GM21529 (cell line): ENCODE measurements at regions not wholly inside any gene's neighbourhood (a gene's known extent, or its start where the extent isn't known, plus 50 kb on each side); places are given as distances from the start of the nearest gene placed in this dataset.

Experiments used
- ATAC-seq: cut with Tn5 transposase; IDR thresholded peaks from one replicate; pipeline ENCODE4 v1.9.1; 2021; ENCODE audit not compliant: unreplicated experiment

- no peak for ATAC-seq
These were observed 59.9 kb upstream of the BZW1 start for GRCh38 chr2:200751786-200752185.

- ATAC-seq: no peak
These were observed 59.4 kb upstream of the BZW1 start for GRCh38 chr2:200752332-200752731.

DNA sequence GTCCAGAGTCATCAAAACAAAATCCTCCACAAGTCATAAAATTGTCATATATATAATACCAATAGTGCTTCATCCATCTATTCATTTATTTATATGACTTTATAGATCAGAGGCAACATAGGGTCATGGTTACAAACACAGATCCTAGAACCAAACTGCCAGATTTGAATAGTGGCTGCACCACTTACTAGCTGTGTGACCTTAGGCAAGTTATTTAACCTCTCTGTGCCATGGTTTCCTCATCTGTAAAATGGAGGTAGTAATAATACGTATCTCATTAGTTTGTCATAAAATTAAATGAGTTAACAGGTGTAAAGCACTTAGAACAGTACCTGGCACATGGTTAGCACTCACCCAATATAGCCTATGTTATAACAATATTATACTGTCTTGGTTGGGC, 58.9 kb upstream of the BZW1 start:
- no peak for ATAC-seq

DNA sequence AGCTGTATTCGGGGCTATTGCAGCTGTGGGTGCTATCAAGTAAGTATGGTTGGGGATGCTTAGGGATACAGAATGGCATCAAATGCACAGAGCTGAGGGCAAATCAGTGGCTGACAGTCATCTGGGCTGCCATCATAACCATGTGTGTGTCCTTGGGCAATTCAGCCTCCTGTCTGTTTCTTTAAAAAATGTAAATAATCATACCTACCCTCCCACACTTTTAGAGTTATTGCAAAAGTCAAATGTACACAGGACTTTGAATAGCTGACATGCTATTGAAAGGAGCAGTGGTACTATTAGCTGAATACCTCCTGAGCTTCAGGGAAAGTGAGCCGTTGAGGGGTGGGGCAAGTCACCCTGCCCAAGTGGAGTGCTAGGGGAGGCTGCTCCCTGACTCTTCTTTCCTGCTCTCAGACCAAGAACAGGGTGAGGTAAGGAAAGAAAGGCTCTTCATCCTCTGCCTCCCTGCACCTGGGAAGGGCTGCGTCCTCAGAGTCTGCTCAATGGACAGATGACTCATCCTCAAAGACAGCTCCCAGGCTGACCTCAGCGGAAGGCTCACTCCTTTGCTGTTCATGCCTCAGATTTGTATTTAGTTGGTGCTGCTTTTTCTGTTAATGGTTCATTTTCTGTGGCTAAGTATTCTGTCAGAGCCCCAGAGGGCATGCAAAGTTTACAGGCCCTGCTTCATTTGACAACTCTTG, 54.9 kb upstream of the BZW1 start:
- peak; percentile 56 for ATAC-seq

- no peak for ATAC-seq
These were observed 54.3 kb upstream of the BZW1 start for GRCh38 chr2:200757399-200757798.

GRCh38 chr2:200758341-200758740, 53.4 kb upstream of the BZW1 start:
- ATAC-seq: no peak

DNA sequence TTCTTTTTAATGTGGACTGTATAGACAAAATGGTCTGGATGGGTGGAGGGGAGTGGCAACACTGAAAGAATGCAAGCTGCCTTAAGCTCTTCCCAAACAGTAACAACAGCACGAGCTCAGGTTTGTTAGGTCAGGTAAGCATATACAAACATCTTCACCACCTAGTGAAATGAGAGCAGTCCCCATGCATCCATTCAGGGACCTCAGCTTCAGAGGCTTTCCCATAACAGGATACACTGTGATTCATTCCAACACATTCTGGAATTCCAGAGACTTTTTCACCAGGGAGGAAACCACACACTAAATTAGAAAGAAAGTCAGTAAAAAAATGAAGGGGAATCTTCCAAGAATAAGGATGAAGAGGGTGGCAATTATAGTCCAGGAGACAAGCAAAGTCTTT, 50.4 kb upstream of the BZW1 start:
- ATAC-seq: no peak
